Esophagus squamous epithelium (tissue), 4 donors: ENCODE measurements at regions not wholly inside any gene's neighbourhood (a gene's known extent, or its start where the extent isn't known, plus 50 kb on each side); places are given as distances from the start of the nearest gene placed in this dataset.

Source experiments
- POLR2A ChIP-seq, 4 donors: fragments of 450-650 bp; IDR thresholded peaks; one replicate each; pipeline ENCODE4 v1.6.1; 2017; ENCODE audit warnings: antibody characterized with exemption in 4 of 4, mild to moderate bottlenecking in 4 of 4, moderate library complexity in 3 of 4
- TF ChIP-seq, protein P1 (sequence below), 6 experiments: fragments of 450-650 bp in 4 of 6; fragments of 200-600 bp in 2 of 6; sonication (generic) in 2 of 6; IDR thresholded peaks; one replicate each; pipeline ENCODE4 v1.5.1; 2016 to 2019; ENCODE audit warnings: antibody characterized with exemption in 6 of 6, mild to moderate bottlenecking in 4 of 6, moderate library complexity in 4 of 6

DNA sequence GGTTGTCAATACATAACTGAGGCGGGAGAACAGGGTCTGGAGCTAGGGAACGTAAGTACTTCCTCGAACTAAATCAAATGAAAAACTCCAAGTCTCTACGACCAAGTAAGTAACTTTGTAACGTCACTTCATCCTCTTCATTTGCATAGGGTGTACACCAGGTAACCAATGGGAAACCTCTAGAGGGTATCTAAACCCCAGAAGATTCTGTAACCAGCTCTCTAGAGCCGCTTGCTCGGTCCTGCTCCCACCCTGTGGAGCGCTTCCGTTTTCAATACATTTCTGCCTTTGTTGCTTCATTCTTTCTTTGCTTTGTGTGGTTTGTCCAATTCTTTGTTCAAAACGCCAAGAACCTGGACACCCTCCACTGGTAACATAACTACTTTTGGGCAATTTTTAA is 133.5 kb upstream of the TMEM170B start:
- TF ChIP-seq, protein P1, sequence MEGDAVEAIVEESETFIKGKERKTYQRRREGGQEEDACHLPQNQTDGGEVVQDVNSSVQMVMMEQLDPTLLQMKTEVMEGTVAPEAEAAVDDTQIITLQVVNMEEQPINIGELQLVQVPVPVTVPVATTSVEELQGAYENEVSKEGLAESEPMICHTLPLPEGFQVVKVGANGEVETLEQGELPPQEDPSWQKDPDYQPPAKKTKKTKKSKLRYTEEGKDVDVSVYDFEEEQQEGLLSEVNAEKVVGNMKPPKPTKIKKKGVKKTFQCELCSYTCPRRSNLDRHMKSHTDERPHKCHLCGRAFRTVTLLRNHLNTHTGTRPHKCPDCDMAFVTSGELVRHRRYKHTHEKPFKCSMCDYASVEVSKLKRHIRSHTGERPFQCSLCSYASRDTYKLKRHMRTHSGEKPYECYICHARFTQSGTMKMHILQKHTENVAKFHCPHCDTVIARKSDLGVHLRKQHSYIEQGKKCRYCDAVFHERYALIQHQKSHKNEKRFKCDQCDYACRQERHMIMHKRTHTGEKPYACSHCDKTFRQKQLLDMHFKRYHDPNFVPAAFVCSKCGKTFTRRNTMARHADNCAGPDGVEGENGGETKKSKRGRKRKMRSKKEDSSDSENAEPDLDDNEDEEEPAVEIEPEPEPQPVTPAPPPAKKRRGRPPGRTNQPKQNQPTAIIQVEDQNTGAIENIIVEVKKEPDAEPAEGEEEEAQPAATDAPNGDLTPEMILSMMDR (IDR thresholded peaks at IDR 0.05): no peak
- TF ChIP-seq POLR2A (IDR thresholded peaks at IDR 0.05): no peak
